ENCODE measurements at regions not wholly inside any gene's neighbourhood (a gene's known extent, or its start where the extent isn't known, plus 50 kb on each side); places are given as distances from the start of the nearest gene placed in this dataset.

DNA sequence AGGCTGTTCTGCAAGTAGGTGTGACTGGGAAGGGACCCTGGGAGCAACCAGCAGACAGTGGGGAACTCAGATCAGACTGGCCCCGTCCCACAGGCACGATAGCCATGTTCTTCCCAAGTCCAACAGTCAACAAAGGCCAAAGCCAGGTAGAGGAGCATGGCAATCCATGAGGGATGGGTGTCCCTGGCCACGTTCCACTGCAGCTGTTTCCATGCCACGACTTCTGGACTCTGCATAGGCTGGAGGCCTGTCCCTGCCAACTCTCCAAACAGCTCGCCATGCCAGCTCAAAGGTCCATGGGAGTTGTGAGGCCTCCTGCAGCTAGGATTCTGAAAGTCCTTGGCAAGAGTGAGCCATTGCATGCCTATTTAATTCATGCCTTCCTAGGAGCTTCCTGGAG is 459.8 kb downstream of the CDH8 start:
- TF ChIP-seq POLR2AphosphoS5 (IDR thresholded peaks at IDR 0.05) (no peak), EP300 (conservative IDR thresholded peaks at IDR 0.05; ENCODE audit: poor library complexity, severe bottlenecking) (no peak)
- TF ChIP-seq, protein P1, sequence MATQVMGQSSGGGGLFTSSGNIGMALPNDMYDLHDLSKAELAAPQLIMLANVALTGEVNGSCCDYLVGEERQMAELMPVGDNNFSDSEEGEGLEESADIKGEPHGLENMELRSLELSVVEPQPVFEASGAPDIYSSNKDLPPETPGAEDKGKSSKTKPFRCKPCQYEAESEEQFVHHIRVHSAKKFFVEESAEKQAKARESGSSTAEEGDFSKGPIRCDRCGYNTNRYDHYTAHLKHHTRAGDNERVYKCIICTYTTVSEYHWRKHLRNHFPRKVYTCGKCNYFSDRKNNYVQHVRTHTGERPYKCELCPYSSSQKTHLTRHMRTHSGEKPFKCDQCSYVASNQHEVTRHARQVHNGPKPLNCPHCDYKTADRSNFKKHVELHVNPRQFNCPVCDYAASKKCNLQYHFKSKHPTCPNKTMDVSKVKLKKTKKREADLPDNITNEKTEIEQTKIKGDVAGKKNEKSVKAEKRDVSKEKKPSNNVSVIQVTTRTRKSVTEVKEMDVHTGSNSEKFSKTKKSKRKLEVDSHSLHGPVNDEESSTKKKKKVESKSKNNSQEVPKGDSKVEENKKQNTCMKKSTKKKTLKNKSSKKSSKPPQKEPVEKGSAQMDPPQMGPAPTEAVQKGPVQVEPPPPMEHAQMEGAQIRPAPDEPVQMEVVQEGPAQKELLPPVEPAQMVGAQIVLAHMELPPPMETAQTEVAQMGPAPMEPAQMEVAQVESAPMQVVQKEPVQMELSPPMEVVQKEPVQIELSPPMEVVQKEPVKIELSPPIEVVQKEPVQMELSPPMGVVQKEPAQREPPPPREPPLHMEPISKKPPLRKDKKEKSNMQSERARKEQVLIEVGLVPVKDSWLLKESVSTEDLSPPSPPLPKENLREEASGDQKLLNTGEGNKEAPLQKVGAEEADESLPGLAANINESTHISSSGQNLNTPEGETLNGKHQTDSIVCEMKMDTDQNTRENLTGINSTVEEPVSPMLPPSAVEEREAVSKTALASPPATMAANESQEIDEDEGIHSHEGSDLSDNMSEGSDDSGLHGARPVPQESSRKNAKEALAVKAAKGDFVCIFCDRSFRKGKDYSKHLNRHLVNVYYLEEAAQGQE (IDR thresholded peaks at IDR 0.05; ENCODE audit: borderline replicate concordance) = no peak

Data from neural cell (in vitro differentiated cells).